NCI-H146 treated with DMSO at 0.1 percent for 48 hours (cell line): ENCODE measurements at regions not wholly inside any gene's neighbourhood (a gene's known extent, or its start where the extent isn't known, plus 50 kb on each side); places are given as distances from the start of the nearest gene placed in this dataset.

Experiments
- DNase-seq: peaks from one replicate; lab custom pipeline; 2025; ENCODE audit not compliant: unreplicated experiment; lab: John Stamatoyannopoulos, UW

- no peak for DNase-seq
Measured at GRCh38 chr13:30151388-30151787, 156.0 kb downstream of the KATNAL1 start.

GRCh38 chr13:30149248-30149647, 158.1 kb downstream of the KATNAL1 start:
- DNase-seq, result no peak

GRCh38 chr13:30148786-30149185, 158.6 kb downstream of the KATNAL1 start:
- DNase-seq, result no peak

GRCh38 chr13:30148171-30148754, 159.1 kb downstream of the KATNAL1 start:
- no peak for DNase-seq

- no peak for DNase-seq
Measured at GRCh38 chr13:30147421-30147820, 159.9 kb downstream of the KATNAL1 start.

- no peak for DNase-seq
Measured at GRCh38 chr13:30147015-30147414, 160.3 kb downstream of the KATNAL1 start.

GRCh38 chr13:30145709-30146367, 161.5 kb downstream of the KATNAL1 start:
- DNase-seq, result no peak

GRCh38 chr13:30143666-30144400, 163.5 kb downstream of the KATNAL1 start:
- DNase-seq, result no peak

- DNase-seq, result no peak
Measured at GRCh38 chr13:30142486-30143211, 164.7 kb downstream of the KATNAL1 start.

GRCh38 chr13:30141775-30142485, 165.4 kb downstream of the KATNAL1 start:
- no peak for DNase-seq

- no peak for DNase-seq
Measured at GRCh38 chr13:30140973-30141372, 166.4 kb downstream of the KATNAL1 start.

GRCh38 chr13:30138511-30138910, 168.8 kb downstream of the KATNAL1 start:
- no peak for DNase-seq

GRCh38 chr13:30135868-30136267, 171.5 kb downstream of the KATNAL1 start:
- DNase-seq, result no peak

- no peak for DNase-seq
Measured at GRCh38 chr13:30135351-30135750, 172.0 kb downstream of the KATNAL1 start.

GRCh38 chr13:30134578-30134977, 172.8 kb downstream of the KATNAL1 start:
- no peak for DNase-seq

- no peak for DNase-seq
Measured at GRCh38 chr13:30133996-30134395, 173.4 kb downstream of the KATNAL1 start.

GRCh38 chr13:30133554-30133912, 173.8 kb downstream of the KATNAL1 start:
- peak; percentile 26 for DNase-seq

GRCh38 chr13:30132623-30133553, 174.5 kb downstream of the KATNAL1 start:
- DNase-seq, result peak; percentile 83

GRCh38 chr13:30129411-30129810, 177.9 kb downstream of the KATNAL1 start:
- DNase-seq, result no peak

GRCh38 chr13:30128591-30128990, 178.8 kb downstream of the KATNAL1 start:
- DNase-seq, result no peak
